A673 (cell line): ENCODE measurements at regions not wholly inside any gene's neighbourhood (a gene's known extent, or its start where the extent isn't known, plus 50 kb on each side); places are given as distances from the start of the nearest gene placed in this dataset.
"Not testable (repeated sequence)": the region's sequence is repeated elsewhere in the genome, so short reads cannot be mapped to it uniquely, and the experiment has no call there.

Source experiments
- EZH2 ChIP-seq: fragments of 200-600 bp; sonication (generic); IDR thresholded peaks from 2 replicates; pipeline ENCODE4 v1.6.1; 2017; ENCODE audit warnings: borderline replicate concordance, low read depth, mild to moderate bottlenecking, mixed read lengths, antibody characterized with exemption, low read length; ENCODE audit not compliant: poor library complexity, severe bottlenecking
- TF ChIP-seq, protein P1 (sequence below): fragments of 300-800, 200-600 bp; sonication (generic); conservative IDR thresholded peaks from 2 replicates; pipeline ENCODE4 v1.5.1; 2017; ENCODE audit warnings: low read depth, mild to moderate bottlenecking, antibody characterized with exemption, low read length, moderate library complexity, mixed read lengths

DNA sequence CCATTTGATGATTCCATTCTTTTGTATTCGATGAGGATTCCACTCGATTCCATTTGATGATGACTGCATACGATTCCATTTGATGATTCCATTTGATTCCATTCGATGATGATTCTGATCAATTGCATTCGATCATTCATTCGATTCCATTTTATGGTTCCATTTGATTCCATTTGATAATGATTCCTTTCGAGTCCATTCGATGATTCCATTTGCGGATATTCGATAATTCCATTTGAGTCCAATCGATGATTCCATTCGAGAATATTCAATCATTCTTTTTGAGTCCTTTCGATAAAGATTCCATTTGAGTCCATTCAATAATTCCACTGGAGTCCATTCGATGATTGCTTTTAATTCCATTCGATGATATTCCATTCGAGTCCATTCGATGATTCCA lies 239.1 kb downstream of the SHCBP1 start:
- TF ChIP-seq, protein P1, sequence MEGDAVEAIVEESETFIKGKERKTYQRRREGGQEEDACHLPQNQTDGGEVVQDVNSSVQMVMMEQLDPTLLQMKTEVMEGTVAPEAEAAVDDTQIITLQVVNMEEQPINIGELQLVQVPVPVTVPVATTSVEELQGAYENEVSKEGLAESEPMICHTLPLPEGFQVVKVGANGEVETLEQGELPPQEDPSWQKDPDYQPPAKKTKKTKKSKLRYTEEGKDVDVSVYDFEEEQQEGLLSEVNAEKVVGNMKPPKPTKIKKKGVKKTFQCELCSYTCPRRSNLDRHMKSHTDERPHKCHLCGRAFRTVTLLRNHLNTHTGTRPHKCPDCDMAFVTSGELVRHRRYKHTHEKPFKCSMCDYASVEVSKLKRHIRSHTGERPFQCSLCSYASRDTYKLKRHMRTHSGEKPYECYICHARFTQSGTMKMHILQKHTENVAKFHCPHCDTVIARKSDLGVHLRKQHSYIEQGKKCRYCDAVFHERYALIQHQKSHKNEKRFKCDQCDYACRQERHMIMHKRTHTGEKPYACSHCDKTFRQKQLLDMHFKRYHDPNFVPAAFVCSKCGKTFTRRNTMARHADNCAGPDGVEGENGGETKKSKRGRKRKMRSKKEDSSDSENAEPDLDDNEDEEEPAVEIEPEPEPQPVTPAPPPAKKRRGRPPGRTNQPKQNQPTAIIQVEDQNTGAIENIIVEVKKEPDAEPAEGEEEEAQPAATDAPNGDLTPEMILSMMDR = not testable (repeated sequence)
- not testable (repeated sequence) for TF ChIP-seq EZH2
